A673 (cell line): ENCODE measurements at regions not wholly inside any gene's neighbourhood (a gene's known extent, or its start where the extent isn't known, plus 50 kb on each side); places are given as distances from the start of the nearest gene placed in this dataset.

Experiments used
- EZH2 ChIP-seq: fragments of 200-600 bp; sonication (generic); IDR thresholded peaks from 2 replicates; pipeline ENCODE4 v1.6.1; 2017; ENCODE audit warnings: borderline replicate concordance, low read depth, mild to moderate bottlenecking, mixed read lengths, antibody characterized with exemption, low read length; ENCODE audit not compliant: poor library complexity, severe bottlenecking
- TF ChIP-seq, protein P1 (sequence below): fragments of 300-800, 200-600 bp; sonication (generic); conservative IDR thresholded peaks from 2 replicates; pipeline ENCODE4 v1.5.1; 2017; ENCODE audit warnings: low read depth, mild to moderate bottlenecking, antibody characterized with exemption, low read length, moderate library complexity, mixed read lengths

DNA sequence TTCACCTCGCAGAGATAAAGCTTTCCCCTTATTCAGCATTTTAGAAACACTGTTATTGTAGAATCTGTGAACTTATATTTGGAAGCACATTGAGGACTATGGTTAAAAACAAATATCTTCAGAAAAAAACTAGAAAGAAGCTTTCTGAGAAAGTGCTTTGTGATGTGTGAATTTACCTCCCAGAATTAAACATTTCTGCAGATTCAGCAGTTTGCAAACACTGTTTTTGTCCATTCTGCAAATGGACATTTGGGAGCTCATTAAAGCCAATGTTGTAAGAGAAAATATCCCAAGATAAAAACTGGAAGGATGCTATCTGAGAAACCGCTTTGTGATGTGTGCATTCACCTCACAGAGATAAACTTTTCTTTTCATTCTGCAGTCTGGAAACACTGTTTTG is 272.7 kb downstream of the OR4A5 start:
- TF ChIP-seq, protein P1, sequence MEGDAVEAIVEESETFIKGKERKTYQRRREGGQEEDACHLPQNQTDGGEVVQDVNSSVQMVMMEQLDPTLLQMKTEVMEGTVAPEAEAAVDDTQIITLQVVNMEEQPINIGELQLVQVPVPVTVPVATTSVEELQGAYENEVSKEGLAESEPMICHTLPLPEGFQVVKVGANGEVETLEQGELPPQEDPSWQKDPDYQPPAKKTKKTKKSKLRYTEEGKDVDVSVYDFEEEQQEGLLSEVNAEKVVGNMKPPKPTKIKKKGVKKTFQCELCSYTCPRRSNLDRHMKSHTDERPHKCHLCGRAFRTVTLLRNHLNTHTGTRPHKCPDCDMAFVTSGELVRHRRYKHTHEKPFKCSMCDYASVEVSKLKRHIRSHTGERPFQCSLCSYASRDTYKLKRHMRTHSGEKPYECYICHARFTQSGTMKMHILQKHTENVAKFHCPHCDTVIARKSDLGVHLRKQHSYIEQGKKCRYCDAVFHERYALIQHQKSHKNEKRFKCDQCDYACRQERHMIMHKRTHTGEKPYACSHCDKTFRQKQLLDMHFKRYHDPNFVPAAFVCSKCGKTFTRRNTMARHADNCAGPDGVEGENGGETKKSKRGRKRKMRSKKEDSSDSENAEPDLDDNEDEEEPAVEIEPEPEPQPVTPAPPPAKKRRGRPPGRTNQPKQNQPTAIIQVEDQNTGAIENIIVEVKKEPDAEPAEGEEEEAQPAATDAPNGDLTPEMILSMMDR, result no peak
- no peak for TF ChIP-seq EZH2
